ENCODE measurements at regions not wholly inside any gene's neighbourhood (a gene's known extent, or its start where the extent isn't known, plus 50 kb on each side); places are given as distances from the start of the nearest gene placed in this dataset.
"Not testable (repeated sequence)": the region's sequence is repeated elsewhere in the genome, so short reads cannot be mapped to it uniquely, and the experiment has no call there.

DNA sequence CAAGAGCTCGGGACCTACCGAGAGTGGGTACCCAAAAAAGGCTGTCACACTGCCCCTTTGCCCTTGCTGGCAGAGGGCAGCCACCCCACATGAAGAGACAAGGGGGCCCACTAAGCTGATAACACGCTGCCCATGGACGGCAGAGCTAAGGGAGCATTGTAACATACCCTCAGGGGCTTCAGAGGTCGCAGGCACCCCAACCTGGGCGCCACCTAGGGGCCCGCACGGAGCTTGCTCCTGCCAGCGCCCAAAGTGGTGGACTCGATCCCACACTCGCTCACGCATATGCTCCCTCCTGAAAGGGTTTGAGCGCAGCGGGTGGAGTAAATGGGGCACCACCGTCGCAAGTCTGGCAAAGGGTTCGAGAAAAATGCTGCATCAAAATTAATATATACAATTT, 975.4 kb downstream of the ZPLD1 start:
- no peak for DNase-seq (ENCODE audit: extremely low read depth in 1 of 2, low read depth in 1 of 2)

DNA sequence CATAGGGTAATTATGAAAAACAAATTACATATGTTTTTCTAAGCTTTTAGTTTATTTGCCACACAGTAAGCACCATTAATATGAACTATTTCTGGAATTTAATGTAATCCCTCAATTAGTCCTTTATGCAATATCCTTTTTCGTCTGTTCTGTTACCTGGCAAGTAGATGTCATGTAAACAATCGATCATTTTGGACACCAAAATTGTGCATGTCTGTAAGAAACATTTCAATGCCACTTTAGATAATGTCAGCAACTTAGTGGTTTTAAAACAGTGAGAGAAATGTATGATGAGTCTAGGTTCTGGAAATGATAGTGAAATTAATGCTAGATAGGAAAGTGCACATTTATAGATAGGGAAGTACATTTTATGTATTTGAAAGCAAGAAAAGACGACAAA, 986.6 kb downstream of the ZPLD1 start:
- DNase-seq (ENCODE audit: extremely low read depth in 1 of 2, low read depth in 1 of 2) = no peak

DNA sequence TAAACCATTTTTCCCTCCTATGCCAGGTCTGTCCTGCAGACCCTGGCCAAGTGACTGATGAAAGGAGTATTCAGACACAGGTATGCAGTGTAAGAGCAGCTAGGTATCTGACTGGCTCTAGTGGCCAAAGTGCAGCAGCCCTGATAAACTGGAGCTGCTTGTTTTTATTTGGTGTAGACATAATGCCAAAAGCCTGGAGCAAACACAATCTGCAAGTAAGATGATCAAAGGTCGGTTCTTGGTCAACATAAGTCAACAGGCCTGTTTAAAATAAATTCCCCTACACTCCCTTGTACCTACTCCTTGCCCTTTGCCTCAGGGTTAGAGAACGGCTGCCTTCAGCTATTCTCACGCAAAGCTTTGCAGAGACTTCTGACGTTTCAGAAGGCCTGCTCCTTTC, 1003.1 kb downstream of the ZPLD1 start:
- DNase-seq (ENCODE audit: extremely low read depth in 1 of 2, low read depth in 1 of 2) = no peak

DNA sequence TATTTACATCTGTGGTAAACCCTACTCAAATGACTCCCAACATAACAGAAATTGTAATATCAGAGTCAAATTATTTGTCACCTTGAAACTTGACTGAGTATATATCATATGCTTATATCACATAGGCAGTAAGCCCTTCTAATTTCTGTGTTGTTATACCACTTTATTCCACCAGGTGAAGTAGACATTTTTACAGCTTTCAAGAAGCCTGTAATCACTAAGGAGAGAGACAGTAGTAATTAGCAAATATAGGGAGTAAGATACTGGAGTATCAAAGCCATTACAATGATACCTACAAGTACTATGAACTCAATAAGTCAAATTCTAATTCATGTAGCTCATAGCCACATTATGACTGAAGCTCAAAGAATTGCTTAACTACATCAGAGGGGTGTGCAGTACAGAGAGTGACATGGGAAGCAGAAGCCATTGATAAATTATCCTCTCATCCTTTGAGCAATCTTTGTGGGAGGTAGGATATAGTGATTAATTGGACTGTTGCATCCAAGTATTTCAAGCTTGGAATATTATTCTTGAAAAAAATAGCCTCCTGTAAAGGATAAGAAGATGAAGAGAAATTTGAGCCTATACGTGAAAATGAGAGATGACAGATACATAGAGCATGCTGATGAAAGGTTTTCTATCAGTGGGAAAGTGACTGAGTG, 1005.9 kb downstream of the ZPLD1 start:
- no peak for DNase-seq (ENCODE audit: extremely low read depth in 1 of 2, low read depth in 1 of 2)

DNA sequence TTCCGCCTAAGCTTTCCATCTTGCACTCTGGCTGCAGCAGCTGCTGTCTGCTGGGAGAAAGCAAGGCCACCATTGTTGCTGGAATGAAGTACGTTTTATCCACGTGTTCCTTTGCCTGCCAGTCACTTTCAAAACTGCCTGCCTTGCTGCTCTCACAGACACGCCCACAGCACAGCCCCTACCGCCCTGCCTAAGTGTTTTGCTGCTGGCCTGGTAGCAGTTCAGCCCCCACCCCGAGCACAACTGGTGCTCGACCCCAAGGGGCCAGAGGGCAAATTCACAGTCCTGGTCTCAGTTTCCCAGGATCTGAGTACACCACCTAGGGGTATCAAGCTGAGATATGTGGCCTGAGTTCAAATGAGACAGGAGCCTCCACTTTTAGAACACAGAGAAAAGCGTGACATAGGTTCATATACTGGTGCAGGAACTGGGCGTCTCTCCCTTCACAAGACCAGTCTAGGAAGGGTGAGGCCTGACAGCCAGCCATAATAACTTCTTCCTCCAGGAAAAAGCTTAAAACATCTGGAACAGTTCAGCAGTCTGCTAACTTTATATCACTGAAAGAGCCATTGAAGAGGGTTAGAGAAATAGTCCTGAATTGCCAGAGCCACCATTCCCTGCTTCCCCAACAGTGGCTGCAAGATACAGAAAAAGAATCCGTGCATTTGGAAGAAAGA, 1012.3 kb downstream of the ZPLD1 start:
- DNase-seq (ENCODE audit: extremely low read depth in 1 of 2, low read depth in 1 of 2) = no peak

DNA sequence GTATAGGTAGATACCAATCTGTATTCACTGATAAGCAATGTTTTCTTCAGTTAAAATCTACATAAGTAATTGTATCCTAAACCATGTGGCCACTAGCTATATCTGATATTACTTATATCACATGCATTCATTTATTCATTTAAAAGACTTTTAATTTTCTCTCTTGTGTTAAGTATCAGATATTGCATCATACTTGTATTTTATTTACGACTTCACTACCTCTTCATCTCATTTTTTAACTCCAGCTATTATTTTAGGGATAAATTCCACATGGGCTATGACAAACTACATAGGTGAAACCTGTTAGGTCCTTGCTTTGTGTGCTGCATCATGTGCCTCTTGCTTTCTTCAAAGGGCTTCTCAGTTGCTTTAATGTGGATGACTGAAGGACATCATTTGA, 1018.3 kb downstream of the ZPLD1 start:
- no peak for DNase-seq (ENCODE audit: extremely low read depth in 1 of 2, low read depth in 1 of 2)

DNA sequence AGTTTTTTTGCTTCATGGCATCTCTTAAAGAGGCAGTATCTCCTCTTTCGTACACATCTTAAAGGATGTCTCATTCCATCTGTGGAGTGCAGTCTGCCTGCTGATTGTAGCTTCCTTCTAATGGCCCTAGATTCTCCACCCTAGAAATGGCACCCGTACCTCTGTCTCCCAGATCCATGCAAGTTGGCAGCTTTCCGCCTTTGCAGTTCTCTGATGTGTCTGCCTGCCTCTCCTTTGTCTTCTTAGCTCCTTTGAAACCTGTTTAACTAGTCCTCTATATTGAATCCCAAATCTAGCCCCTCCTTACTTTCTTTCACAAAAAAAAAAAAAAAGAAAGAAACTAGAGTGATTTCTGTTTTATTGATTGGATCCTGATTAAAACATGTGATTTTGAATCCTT, 1025.0 kb downstream of the ZPLD1 start:
- DNase-seq (ENCODE audit: extremely low read depth in 1 of 2, low read depth in 1 of 2) = no peak

DNA sequence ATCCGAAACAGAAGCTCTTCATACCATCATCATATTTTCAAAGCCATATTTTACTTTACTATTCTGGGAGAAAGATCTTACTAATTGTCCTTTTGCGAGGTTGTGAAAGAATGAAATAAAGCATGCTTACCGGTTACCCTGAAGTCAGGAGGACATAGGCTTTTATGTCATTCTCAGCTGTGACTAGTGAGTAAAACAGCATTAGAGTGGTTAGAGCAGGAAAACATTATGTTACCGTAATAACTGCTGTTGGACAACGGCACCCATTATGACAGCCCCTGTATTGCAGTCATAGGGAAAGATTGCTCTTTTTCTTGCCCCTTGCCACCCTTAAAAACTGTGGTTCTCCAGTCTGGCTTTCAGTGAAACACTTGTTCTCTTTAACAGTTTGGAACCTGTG, 1035.7 kb downstream of the ZPLD1 start:
- DNase-seq (ENCODE audit: extremely low read depth in 1 of 2, low read depth in 1 of 2) = no peak

DNA sequence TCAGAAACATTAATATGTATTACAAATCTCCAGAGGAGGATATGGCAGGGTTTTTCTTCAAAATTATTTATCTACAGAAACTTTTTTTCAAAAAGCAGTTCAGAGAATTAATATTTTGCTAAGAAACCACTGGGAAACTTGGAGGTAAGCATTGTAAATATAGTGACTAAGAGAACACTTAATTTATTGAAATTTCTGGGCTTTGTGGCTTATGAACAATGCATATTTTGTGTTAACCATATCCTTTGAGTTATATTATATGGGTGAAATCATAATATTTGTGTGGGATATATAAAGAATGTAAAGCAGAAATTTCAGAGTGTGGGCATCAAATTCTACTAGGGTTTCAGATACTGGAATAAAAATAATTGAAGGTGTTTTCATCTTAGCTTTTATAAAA, 1059.2 kb downstream of the ZPLD1 start:
- DNase-seq (ENCODE audit: extremely low read depth in 1 of 2, low read depth in 1 of 2) = no peak

DNA sequence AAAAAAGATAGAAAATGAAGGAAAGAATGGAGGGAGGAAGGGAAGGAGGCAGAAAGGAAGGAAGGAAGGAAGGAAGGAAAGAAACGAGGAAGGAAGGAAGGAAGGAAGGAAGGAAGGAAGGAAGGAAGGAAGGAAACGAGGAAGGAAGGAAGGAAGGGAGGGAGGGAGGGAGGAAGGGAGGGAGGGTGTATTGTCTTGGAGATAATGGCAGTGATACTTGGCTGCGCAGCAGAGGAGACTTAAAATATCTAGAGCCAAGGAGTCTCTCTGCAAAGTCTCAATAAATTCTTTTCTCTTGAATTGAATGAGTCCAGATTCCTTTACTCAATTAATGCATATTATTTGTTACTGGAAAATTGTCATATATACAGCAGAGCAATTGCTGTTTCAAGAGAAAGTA, 1059.7 kb downstream of the ZPLD1 start:
- no peak for DNase-seq (ENCODE audit: extremely low read depth in 1 of 2, low read depth in 1 of 2)

DNA sequence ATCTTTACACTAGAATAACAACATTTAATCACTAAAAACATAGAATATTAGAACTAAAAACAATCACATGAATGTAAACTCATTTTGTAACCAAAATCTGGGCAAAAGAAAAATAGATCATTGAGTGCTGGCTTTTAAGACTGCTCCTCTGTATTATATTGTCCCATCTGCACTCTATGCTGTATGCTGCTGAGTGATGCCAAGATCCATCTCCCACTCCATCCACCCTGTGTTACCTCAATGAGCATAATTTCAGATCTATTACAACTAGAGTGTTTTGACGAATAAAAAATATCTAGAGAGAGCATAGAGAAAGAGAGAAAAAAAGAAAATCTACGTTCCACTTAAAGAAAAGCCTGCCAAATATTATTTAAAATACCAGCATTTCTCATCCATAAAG, 1060.4 kb downstream of the ZPLD1 start:
- no peak for DNase-seq (ENCODE audit: extremely low read depth in 1 of 2, low read depth in 1 of 2)

DNA sequence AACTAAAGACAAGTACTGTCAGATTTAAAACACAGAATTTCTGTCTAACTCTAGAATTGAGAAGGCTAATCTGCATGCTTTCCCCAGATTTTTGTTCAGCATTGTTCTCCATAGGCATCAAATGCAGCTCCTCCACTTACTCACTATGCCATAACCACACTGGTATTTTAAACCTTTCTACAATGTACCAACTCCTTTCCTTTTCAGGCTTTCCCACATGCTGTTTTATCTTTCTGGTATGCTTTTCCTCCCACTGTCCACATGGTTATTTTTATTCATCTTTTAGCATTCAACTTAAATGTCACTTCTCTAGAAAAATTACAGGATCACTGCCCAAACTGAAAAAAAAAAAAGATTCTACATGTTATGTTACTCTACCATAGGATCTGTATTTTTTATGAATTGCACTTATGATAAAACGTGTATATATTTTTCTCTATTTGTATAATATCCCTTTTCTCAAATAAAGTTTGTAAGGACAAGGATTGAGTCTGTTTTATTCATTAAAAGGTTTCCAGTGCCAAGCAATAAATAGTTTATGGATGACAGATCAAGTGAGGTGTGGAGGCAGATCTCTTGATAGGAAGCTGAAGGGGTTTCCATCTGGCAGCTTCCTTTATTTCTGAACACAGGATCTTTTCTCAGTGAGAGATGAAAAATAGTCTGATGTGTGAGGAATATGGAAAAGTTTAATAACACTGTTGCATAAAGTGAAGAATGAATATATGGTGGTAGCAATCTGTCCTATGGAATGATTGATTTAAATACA, 1064.5 kb downstream of the ZPLD1 start:
- no peak for DNase-seq (ENCODE audit: extremely low read depth in 1 of 2, low read depth in 1 of 2)

DNA sequence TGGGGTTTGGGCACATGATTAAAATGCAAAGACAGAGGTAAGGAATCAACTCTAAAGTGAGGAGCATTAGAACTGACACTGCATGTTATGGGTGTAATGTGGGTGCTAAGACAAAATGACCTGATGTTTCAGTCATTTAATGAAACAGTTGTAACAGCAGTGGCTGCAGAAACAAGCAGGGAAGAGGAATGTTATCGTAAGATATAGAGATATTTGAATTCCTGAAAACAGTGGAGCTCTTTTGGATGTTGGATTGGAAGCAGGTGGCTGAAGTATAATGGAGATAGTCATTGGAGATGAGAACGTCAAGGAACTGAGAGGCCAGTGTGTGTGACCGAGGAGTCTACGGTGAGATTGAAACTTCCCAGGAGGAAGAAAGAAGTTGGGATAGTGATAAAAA, 1065.2 kb downstream of the ZPLD1 start:
- DNase-seq (ENCODE audit: extremely low read depth in 1 of 2, low read depth in 1 of 2) = no peak

DNA sequence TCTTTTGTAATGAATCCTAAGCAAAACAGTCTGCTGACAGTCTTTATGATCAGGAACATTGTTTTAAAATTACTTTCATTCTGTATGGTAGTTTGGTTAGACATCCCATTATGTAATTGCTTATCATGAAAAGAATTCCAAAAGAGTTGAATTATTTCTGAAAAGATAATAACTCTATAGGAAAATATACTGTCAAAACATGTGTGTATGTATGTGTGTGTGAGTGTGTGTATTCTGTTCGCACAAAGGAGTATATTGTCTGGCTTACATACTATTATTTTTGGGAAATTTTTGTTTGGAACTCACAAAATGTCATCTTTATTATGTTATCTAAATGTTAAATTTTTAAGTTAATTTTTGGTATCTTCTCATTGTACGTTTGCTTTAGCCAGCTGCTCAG, 1075.9 kb downstream of the ZPLD1 start:
- DNase-seq (ENCODE audit: extremely low read depth in 1 of 2, low read depth in 1 of 2) = no peak

DNA sequence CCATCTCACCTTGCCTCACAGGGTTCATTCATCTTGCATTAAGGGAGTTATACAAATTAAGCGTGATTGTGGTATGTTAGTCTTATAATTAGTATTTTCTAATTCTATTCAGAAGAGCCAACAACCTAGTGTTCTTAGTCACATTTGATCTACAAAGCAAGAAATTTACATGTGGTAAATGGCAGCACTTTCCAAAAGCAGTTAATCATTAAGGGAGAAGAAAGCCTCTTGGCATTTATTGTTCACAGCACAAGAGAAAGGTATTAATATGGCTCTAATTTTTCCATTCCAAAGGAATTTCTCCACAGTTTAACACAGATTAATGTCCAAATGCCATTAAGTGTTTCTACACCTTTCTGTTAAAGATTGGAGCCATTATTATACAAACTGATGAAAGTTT, 1077.1 kb downstream of the ZPLD1 start:
- no peak for DNase-seq (ENCODE audit: extremely low read depth in 1 of 2, low read depth in 1 of 2)

DNA sequence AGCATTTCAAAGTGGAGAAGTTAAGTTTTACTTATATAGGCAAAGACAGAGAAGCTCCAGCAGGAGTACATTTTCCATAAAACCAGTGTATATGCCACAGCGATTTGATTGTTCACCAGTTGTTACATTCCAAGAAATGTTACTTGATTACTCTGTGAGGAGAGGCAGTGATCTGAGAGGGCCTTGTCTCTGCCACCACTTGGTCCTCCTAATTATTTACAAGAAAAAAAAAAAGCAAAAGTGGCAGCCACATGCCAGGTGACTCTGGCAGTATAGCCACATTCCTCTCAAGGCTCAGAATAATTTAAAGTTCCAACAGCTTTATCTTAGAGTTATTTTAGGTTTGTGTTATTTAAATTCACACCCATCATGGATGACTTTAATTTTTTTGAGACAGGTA, 1077.8 kb downstream of the ZPLD1 start:
- no peak for DNase-seq (ENCODE audit: extremely low read depth in 1 of 2, low read depth in 1 of 2)

DNA sequence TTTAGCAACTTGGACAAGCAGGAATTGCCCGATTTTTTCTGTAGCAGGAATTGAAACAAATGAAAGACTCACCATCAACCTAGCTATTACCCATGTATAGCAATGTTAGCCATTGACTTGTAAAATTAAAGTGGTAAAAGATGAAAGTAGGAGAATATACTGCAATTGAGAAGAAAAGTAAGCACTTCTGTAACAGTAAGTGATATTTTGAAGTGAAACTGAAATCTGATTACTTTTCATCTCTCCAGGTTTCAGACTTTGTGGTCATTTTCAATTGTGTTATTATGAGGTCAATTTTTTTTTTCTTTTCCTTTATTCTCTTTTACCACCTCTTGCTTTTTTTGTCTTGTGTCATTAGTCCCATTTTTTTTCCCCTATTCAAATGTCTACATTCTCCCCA, 1078.2 kb downstream of the ZPLD1 start:
- no peak for DNase-seq (ENCODE audit: extremely low read depth in 1 of 2, low read depth in 1 of 2)

DNA sequence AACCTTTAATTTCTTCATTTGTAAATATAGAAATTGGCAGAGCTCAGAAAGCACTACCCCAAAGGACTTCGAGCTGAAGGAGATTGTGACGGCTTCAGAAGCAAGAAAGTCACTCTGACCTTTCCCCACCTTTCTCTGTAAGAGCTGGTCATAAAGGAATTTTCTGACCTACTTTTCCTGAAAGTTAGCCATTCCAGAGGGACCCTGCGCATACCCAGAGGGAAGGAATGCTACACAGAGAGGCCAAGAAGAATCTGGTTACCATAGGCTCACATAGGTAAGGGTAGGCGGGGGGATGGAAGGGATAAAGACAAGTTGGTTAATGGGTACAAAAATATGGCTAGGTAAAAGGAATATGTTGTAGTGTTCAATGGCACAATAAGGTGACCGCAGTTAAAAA, 1080.3 kb downstream of the ZPLD1 start:
- DNase-seq (ENCODE audit: extremely low read depth in 1 of 2, low read depth in 1 of 2) = no peak

DNA sequence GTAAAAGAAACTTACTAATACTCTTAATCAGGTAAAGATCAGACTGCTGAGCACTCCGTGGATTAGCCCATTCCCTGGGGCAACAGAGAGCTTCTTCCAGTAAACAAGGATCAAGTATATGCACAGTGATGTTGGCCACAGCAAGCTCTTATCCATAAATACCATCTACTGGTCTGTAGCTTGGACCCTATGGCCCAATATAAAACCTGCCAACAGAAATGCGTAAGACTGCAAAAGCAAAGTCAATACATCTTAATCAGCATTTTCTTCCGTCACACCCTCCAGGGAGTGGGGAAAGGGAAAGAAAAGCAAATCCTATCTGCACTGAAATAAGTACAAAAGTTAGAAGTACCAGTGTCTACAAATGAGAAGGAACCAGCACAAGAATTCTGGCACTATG, 1082.1 kb downstream of the ZPLD1 start:
- no peak for DNase-seq (ENCODE audit: extremely low read depth in 1 of 2, low read depth in 1 of 2)

DNA sequence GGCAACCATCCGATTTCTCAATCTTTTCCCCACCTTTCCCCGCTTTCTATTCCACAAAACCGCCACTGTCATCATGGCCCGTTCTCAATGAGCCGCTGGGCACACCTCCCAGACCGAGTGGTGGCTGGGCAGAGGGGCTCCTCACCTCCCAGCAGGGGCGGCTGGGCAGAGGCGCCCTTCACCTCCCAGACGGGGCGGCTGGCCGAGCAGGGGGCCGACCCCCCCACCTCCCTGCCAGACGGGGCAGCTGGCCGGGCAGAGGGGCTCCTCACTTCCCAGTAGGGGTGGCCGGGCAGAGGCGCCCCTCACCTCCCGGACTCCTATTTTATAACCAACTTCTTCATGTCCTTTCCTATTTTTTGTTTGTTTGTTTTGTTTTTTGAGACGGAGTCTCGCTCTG, 1096.5 kb downstream of the ZPLD1 start:
- not testable (repeated sequence) for DNase-seq (ENCODE audit: extremely low read depth in 1 of 2, low read depth in 1 of 2)

DNA sequence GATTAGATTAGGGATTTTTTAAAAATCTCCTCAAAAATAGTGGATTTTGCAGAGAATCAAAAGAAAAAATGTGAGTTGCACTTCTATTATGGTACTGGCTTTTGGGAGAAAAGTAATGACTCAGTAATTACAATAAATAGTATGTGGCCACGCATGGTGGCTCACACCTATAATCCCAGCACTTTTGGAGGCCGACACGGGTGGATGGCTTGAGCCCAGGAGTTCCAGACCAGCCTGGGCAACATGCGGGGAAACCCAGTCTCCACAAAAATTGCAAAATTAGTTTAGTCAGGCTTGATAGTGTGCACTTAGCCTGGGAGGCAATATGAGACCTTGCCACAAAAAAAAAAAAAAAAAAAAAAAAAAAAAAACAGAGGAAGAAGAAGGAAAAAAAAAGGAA, 1098.2 kb downstream of the ZPLD1 start:
- no peak for DNase-seq (ENCODE audit: extremely low read depth in 1 of 2, low read depth in 1 of 2)

DNA sequence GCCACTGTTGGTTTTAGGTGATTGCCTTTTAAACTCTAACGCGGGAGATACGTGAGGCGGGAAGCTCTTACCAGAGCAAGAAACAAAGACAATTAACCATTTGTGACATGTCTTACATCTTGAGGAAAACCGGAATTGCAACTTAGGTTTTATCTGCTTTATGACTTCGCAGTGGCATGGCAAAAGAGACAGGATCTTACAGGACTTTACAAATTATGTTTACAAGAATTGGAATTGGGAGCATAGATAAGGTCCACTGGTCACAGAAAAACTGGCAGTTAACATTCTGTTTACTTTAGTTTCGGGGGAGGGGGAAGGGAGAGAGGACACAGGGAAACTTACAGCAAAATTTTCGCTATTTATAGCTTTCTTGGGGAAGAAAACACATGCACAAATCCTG, 1119.6 kb downstream of the ZPLD1 start:
- DNase-seq (ENCODE audit: extremely low read depth in 1 of 2, low read depth in 1 of 2) = no peak
